ENCODE measurements at regions not wholly inside any gene's neighbourhood (a gene's known extent, or its start where the extent isn't known, plus 50 kb on each side); places are given as distances from the start of the nearest gene placed in this dataset.
A peak's percentile ranks its signal among the peaks of the same experiment; 100 is the strongest.

- Mint-ChIP-seq H3K9me3 (peaks cover under 1% of the 10 kb centered on the region), H3K4me1 (peaks cover 15% of the 10 kb centered on the region), H3K36me3 (ENCODE audit: low read depth) (no peaks in the 10 kb centered on the region), H3K27ac (no peak overlapping the region), H3K4me3 (no peak overlapping the region), H3K27me3 (ENCODE audit: insufficient read depth) (peaks cover 59% of the 10 kb centered on the region)
- TF ChIP-seq CTCF (conservative IDR thresholded peaks at IDR 0.05), result no peak
- no peak for DNase-seq
- no peak overlapping the region for H3K27ac ChIP-seq (ENCODE audit: low read depth, low read length)
- 93% methylated on average over 5 of the region's 5 CpGs for WGBS, 2 experiments (ENCODE audit: insufficient coverage in 1 of 2, insufficient read length in 1 of 2)
- peaks cover 5% of the 10 kb centered on the region for H3K4me1 ChIP-seq (ENCODE audit: control insufficient read depth, insufficient read depth, low read length)
- H3K36me3 ChIP-seq (ENCODE audit: control insufficient read depth, insufficient read depth, low read length), result no peaks in the 10 kb centered on the region
- H3K9ac ChIP-seq (ENCODE audit: extremely low read depth, low read length, poor library complexity, severe bottlenecking), result no peak overlapping the region
- H3K4me3 ChIP-seq (ENCODE audit: low read length), result no peak overlapping the region
- peaks cover 46% of the 10 kb centered on the region for H3K27me3 ChIP-seq (ENCODE audit: control insufficient read depth, insufficient read depth, low read length, poor library complexity, severe bottlenecking)
- no peaks in the 10 kb centered on the region for H3K9me3 ChIP-seq (ENCODE audit: control insufficient read depth, low read length)
Measured at GRCh38 chr20:36090223-36090622, 64.3 kb upstream of the EPB41L1 start.

- H3K4me3 Mint-ChIP-seq, result peak overlapping the region; percentile 51
- no peak overlapping the region for H3K27ac Mint-ChIP-seq
- peaks cover 24% of the 10 kb centered on the region for H3K4me1 Mint-ChIP-seq
- H3K27me3 ChIP-seq (ENCODE audit: control insufficient read depth, insufficient read depth, low read length, poor library complexity, severe bottlenecking), result peaks cover 46% of the 10 kb centered on the region
- H3K4me1 ChIP-seq (ENCODE audit: control insufficient read depth, insufficient read depth, low read length), result peaks cover 8% of the 10 kb centered on the region
- no peak for TF ChIP-seq CTCF (conservative IDR thresholded peaks at IDR 0.05)
- no peak overlapping the region for H3K9ac ChIP-seq (ENCODE audit: extremely low read depth, low read length, poor library complexity, severe bottlenecking)
- H3K9me3 Mint-ChIP-seq, result no peaks in the 10 kb centered on the region
- 3 to 6% methylated on average over 34 to 42 of the region's 42 CpGs for WGBS, 2 experiments (ENCODE audit: insufficient coverage in 1 of 2, insufficient read length in 1 of 2)
- peak overlapping the region; percentile 56 for H3K4me3 ChIP-seq (ENCODE audit: low read length)
- peak; percentile 71 for DNase-seq
- H3K27ac ChIP-seq (ENCODE audit: low read depth, low read length), result peak overlapping the region; percentile 70
- H3K27me3 Mint-ChIP-seq (ENCODE audit: insufficient read depth), result peaks cover 75% of the 10 kb centered on the region
- no peaks in the 10 kb centered on the region for H3K36me3 Mint-ChIP-seq (ENCODE audit: low read depth)
- H3K36me3 ChIP-seq (ENCODE audit: control insufficient read depth, insufficient read depth, low read length), result no peaks in the 10 kb centered on the region
- no peaks in the 10 kb centered on the region for H3K9me3 ChIP-seq (ENCODE audit: control insufficient read depth, low read length)
Measured at GRCh38 chr20:36091561-36092397, 62.8 kb upstream of the EPB41L1 start.

- Histone ChIP-seq H3K27ac (ENCODE audit: low read depth, low read length) (no peak overlapping the region), H3K4me3 (ENCODE audit: low read length) (peak overlapping the region; percentile 86), H3K9me3 (ENCODE audit: control insufficient read depth, low read length) (no peaks in the 10 kb centered on the region), H3K36me3 (ENCODE audit: control insufficient read depth, insufficient read depth, low read length) (no peaks in the 10 kb centered on the region), H3K9ac (ENCODE audit: extremely low read depth, low read length, poor library complexity, severe bottlenecking) (peak overlapping the region; percentile 4), H3K27me3 (ENCODE audit: control insufficient read depth, insufficient read depth, low read length, poor library complexity, severe bottlenecking) (peaks cover 46% of the 10 kb centered on the region), H3K4me1 (ENCODE audit: control insufficient read depth, insufficient read depth, low read length) (peaks cover 8% of the 10 kb centered on the region)
- TF ChIP-seq CTCF (conservative IDR thresholded peaks at IDR 0.05), result peak; percentile 22
- DNase-seq, result peak; percentile 79
- Mint-ChIP-seq H3K4me3 (peak overlapping the region; percentile 71), H3K36me3 (ENCODE audit: low read depth) (no peaks in the 10 kb centered on the region), H3K4me1 (peaks cover 30% of the 10 kb centered on the region), H3K27me3 (ENCODE audit: insufficient read depth) (peaks cover 78% of the 10 kb centered on the region), H3K9me3 (no peaks in the 10 kb centered on the region), H3K27ac (no peak overlapping the region)
- 0% methylated on average over 2 to 88 of the region's 89 CpGs for WGBS, 2 experiments (ENCODE audit: insufficient coverage in 1 of 2, insufficient read length in 1 of 2)
Measured at GRCh38 chr20:36092398-36093024, 62.0 kb upstream of the EPB41L1 start.

All from endodermal cell (in vitro differentiated cells).